B cell (primary cell): ENCODE measurements at regions not wholly inside any gene's neighbourhood (a gene's known extent, or its start where the extent isn't known, plus 50 kb on each side); places are given as distances from the start of the nearest gene placed in this dataset.

Experiments
- EZH2 ChIP-seq: IDR thresholded peaks from 2 replicates; pipeline ENCODE4 v1.6.1; 2012; ENCODE audit warnings: borderline replicate concordance, low read depth, mild to moderate bottlenecking, moderate library complexity, low read length; ENCODE audit not compliant: insufficient read depth, poor library complexity, severe bottlenecking
- TF ChIP-seq, protein P1 (sequence below): fragments of 200-600 bp; IDR thresholded peaks from one replicate; pipeline ENCODE4 v1.8.0; 2022; ENCODE audit warnings: antibody characterized with exemption, mild to moderate bottlenecking

DNA sequence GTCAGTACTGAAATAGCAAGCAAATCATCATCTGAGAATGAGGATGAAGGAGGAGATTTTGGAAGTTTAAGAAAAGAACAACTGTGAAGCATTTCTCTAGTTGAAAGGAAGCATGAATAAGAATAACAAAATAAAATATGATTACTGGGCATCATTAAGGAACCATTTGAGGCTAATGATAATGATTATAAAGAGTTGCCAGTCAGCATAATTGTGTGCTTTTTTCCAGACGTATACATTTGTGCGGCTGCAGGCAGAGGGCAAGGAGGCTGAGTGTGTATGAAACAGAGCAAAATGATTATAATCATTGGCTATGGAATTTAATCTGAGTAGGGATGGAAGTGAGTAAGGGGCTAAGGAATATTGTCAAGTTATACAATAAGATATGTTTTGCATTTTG, 218.7 kb upstream of the FUT9 start:
- TF ChIP-seq, protein P1, sequence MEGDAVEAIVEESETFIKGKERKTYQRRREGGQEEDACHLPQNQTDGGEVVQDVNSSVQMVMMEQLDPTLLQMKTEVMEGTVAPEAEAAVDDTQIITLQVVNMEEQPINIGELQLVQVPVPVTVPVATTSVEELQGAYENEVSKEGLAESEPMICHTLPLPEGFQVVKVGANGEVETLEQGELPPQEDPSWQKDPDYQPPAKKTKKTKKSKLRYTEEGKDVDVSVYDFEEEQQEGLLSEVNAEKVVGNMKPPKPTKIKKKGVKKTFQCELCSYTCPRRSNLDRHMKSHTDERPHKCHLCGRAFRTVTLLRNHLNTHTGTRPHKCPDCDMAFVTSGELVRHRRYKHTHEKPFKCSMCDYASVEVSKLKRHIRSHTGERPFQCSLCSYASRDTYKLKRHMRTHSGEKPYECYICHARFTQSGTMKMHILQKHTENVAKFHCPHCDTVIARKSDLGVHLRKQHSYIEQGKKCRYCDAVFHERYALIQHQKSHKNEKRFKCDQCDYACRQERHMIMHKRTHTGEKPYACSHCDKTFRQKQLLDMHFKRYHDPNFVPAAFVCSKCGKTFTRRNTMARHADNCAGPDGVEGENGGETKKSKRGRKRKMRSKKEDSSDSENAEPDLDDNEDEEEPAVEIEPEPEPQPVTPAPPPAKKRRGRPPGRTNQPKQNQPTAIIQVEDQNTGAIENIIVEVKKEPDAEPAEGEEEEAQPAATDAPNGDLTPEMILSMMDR, result no peak
- no peak for TF ChIP-seq EZH2
